ENCODE measurements at regions not wholly inside any gene's neighbourhood (a gene's known extent, or its start where the extent isn't known, plus 50 kb on each side); places are given as distances from the start of the nearest gene placed in this dataset.

DNA sequence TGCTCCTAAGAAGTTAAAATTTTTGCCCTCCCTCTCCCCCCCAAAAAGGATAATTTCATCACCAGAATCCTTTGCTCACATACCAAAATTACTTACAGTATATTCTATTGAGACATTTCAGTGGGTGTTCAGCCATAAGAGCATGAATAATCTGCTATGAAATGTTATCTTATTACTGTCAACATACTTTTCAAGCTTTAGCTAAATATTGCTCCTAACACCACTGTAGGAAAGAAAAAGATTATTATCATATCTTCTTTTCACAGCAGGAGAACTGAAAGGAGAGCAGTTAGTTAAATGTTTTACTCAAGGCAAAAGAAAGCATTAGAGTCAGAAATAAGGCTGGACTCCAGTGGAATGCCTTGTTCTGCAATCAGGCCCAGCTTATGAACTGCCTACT is 231.0 kb upstream of the GYPA start:
- TF ChIP-seq, protein P1, sequence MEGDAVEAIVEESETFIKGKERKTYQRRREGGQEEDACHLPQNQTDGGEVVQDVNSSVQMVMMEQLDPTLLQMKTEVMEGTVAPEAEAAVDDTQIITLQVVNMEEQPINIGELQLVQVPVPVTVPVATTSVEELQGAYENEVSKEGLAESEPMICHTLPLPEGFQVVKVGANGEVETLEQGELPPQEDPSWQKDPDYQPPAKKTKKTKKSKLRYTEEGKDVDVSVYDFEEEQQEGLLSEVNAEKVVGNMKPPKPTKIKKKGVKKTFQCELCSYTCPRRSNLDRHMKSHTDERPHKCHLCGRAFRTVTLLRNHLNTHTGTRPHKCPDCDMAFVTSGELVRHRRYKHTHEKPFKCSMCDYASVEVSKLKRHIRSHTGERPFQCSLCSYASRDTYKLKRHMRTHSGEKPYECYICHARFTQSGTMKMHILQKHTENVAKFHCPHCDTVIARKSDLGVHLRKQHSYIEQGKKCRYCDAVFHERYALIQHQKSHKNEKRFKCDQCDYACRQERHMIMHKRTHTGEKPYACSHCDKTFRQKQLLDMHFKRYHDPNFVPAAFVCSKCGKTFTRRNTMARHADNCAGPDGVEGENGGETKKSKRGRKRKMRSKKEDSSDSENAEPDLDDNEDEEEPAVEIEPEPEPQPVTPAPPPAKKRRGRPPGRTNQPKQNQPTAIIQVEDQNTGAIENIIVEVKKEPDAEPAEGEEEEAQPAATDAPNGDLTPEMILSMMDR (IDR thresholded peaks at IDR 0.05), result no peak
- no peak for TF ChIP-seq POLR2A (IDR thresholded peaks at IDR 0.05)
